NCI-H446 (cell line): ENCODE measurements at regions not wholly inside any gene's neighbourhood (a gene's known extent, or its start where the extent isn't known, plus 50 kb on each side); places are given as distances from the start of the nearest gene placed in this dataset.

Experiments
- DNase-seq, 2 experiments: peaks; one replicate each; lab custom pipeline; 2025; lab: John Stamatoyannopoulos, UW

DNA sequence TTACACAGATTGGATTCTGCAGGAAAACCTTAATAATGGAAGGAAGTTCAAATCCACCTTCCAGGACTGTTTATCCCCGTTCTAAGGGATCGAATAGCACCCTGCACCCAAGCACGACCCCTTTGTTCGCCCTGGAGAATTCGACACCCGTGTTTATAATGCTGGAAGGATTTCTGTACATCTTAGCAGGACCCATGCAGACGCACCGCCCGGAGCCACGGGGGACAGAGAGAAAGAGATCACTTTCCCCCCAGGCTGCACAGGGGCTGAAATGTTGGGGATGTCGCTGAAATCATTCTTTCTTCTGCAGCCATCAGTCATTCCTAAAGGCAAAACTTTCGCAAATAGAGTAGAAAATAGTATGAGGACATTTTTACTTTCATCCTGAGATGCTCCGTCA lies 238.7 kb upstream of the SALL3 start:
- no peak for DNase-seq

GRCh38 chr18:78741381-78742217 lies 238.0 kb upstream of the SALL3 start:
- no peak for DNase-seq

GRCh38 chr18:78742218-78742745 lies 237.3 kb upstream of the SALL3 start:
- DNase-seq: no peak

DNA sequence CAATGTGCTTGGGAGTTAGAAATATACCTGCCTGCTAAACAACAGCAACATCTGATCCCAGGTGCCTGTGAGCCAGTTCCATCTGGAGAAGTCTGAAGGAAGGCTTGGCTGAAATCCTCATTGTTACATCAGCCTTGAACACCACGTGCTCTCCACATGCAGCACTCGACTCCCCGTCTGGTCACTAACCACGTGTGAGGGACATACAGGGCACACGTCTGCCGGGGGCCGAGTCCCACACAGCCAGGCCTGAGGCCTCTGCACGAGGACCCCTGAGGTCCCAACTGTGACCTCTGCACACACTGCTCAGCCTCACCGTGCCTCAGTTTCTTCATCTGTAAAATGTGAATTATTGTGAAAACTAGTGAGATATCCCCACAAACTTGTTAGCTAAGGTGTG lies 236.5 kb upstream of the SALL3 start:
- DNase-seq: no peak

GRCh38 chr18:78751664-78752063 lies 228.0 kb upstream of the SALL3 start:
- no peak for DNase-seq

- no peak for DNase-seq
Observed at GRCh38 chr18:78753240-78753639, 226.4 kb upstream of the SALL3 start.

GRCh38 chr18:78754311-78755043 lies 225.1 kb upstream of the SALL3 start:
- no peak for DNase-seq

DNA sequence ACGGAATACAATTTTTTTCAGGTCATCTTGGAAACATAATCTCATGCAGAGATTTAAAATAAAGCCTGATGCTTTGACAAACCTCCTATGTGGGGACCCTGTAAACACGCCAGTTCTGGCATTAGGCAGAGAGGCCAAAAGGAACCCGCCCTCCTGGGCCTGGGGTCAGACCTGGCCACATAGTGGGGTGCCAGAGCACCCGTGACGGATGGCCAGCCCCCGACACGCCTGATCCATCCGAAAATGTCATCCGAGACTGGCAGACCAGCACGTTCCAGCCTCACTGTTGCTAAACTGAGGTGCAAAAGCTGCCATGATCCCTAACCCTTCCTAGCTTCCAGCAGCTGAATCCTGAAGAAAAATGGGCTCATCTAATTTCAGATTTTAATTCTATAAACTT lies 222.6 kb upstream of the SALL3 start:
- DNase-seq: no peak

GRCh38 chr18:78758496-78758895 lies 221.1 kb upstream of the SALL3 start:
- no peak for DNase-seq

- DNase-seq: no peak
Observed at GRCh38 chr18:78762753-78763152, 216.9 kb upstream of the SALL3 start.

DNA sequence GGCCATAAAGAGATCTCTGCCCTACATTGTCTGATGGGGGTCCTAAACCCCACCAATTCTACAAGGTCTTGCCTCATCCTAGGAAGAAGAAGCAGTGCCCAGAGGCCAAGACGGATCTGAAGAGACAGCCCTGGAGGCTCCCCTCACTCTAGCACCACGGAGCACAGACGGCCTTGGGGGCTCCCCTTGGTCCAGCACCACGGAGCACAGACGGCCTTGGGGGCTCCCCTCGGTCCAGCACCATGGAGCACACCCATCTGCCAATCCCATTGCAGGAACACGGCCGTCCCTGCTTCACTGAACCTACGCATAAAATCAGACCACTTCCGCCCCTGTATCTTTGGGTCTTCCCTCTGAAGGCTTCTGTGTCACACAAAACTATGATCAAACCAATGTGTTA lies 215.1 kb upstream of the SALL3 start:
- DNase-seq: no peak

- DNase-seq: no peak
Observed at GRCh38 chr18:78765142-78765541, 214.5 kb upstream of the SALL3 start.

GRCh38 chr18:78765637-78766281 lies 213.9 kb upstream of the SALL3 start:
- no peak for DNase-seq

- no peak for DNase-seq
Observed at GRCh38 chr18:78766651-78767533, 212.7 kb upstream of the SALL3 start.

GRCh38 chr18:78767648-78768071 lies 212.0 kb upstream of the SALL3 start:
- no peak for DNase-seq

DNA sequence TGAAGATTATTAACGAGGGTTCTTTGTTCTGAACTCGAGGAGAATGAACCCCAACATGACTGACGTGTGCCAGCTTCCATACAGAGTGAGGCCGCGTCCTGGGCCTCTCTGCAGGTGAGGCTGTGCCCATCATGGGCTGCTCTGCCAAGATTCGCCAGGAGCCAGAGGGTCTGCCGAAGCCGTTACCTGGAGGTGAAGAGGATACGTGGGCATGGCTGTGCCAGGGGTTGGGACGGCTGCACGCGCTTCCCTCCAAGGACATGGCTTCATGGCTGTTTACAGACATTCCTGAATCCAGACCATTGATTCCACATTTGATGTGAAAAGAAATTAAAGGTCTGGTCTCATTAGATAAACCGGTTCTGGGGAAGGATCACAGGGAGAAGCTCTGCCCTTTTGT lies 211.4 kb upstream of the SALL3 start:
- no peak for DNase-seq

DNA sequence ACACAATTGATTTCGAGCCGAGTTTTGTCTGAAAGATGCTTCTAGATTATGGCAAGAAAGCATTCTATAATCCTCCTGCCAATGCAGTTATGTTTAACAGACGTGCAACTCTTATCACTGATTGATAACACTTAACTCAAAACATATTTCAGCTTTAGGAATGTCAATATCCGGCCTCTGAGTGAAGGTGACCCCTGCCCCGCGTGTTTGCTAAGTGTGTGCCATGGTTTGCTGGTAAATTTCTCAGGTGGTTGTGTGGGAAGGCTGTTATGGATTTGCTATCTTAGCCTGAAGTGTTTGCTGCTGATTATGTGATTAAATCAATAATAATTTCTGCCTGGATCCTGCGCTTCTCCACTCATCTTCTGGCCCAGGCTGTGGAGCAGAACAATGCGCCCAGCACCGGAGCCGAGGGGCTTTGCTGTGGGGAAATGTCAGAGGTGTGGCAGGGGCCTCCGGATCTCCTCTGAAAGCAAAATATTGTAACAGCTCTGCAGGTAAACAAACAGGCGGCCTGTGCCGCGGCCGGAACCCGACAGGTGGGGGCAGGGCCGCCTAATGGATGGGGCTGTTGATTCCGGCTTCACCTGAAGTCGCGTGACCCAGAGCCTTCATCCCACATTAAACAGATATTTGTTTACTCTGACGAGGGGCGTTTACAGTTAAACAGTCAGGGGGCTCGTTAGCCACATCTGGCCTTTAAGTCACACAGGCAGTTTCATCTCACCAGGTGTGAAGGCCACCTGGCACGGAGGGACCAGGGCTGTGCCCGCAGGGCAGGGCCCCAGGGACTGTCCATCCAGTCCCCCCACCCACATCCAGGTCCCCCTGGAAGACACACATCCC lies 210.7 kb upstream of the SALL3 start:
- no peak for DNase-seq

GRCh38 chr18:78769502-78770105 lies 210.0 kb upstream of the SALL3 start:
- no peak for DNase-seq

- no peak for DNase-seq
Observed at GRCh38 chr18:78770139-78770822, 209.3 kb upstream of the SALL3 start.

DNA sequence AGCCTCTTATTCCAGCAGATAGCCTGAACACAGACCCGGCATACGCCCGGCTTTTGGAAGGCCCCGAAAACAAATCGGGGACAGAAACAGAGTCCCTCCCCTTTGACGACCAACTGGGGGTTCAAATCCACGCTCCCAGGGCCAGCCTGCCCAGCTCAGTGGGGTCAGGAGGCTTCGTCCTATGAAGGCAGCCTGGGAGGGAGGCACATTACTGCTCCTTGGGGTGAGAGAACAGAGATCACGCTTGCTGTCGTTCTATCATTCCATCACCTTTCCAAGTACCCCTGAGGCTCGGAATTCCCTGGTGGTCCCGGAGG lies 208.8 kb upstream of the SALL3 start:
- DNase-seq: no peak
